HG03139 (cell line): ENCODE measurements at regions not wholly inside any gene's neighbourhood (a gene's known extent, or its start where the extent isn't known, plus 50 kb on each side); places are given as distances from the start of the nearest gene placed in this dataset.
"Not testable (repeated sequence)": the region's sequence is repeated elsewhere in the genome, so short reads cannot be mapped to it uniquely, and the experiment has no call there.

Experiments used
- ATAC-seq: cut with Tn5 transposase; IDR thresholded peaks from one replicate; pipeline ENCODE4 v1.9.1; 2021; ENCODE audit not compliant: unreplicated experiment

- ATAC-seq, result no peak
Observed at GRCh38 chr1:47491341-47491753, 53.5 kb downstream of the FOXD2 start.

DNA sequence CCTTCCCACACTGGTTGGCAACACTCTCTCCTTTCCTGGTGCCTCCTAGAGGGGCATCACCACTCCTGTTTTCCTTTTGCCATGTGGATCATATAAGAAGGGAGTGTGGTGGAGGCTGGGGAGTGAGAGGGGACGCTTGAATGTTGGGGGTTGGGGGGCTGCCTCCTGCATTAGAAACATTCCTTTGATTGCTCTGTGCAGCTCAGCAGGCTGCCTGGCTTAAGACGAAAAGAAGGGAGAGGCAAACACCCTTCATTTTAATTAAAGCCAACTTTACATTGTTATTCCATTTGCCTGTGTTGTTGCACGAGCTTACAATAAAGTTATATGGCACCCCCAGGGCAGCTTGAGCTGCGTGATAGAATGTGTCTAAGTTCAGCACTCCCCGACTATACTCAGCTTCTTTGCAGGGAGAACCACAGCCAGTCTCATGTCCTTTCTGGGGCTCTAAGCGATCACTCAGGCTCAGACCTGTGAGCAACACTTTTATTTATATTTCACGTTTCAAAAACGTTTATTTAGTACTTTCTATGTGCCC lies 57.4 kb downstream of the FOXD2 start:
- no peak for ATAC-seq

DNA sequence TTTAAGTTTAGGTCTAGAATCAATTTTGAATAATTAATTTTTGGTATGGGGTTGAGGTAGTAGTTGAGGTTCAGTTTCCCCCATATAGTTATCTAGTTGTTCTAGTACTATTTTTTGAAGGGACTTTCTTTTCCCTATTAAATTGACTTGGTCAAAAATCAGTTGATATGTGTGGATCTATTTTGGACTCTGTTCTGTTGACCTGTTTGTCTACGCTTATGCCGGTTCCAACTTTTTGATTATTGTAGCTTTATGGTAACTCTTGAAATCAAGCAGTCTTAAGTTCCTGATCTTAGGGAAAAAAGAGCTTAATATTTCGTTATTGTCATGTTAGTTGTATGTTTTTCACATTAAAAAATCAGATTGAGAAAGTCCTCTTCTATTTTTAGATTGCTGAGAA lies 60.7 kb downstream of the FOXD2 start:
- no peak for ATAC-seq

- no peak for ATAC-seq
Observed at GRCh38 chr1:47501069-47501468, 63.2 kb downstream of the FOXD2 start.

GRCh38 chr1:47502746-47503370 lies 65.0 kb downstream of the FOXD2 start:
- ATAC-seq, result no peak

- ATAC-seq, result not testable (repeated sequence)
Observed at GRCh38 chr1:47504840-47505239, 67.0 kb downstream of the FOXD2 start.

- ATAC-seq, result no peak
Observed at GRCh38 chr1:47505267-47505666, 67.4 kb downstream of the FOXD2 start.

GRCh38 chr1:47506053-47506452 lies 68.2 kb downstream of the FOXD2 start:
- ATAC-seq, result no peak

- ATAC-seq, result no peak
Observed at GRCh38 chr1:47507144-47507543, 69.3 kb downstream of the FOXD2 start.

- no peak for ATAC-seq
Observed at GRCh38 chr1:47507881-47508701, 70.2 kb downstream of the FOXD2 start.

DNA sequence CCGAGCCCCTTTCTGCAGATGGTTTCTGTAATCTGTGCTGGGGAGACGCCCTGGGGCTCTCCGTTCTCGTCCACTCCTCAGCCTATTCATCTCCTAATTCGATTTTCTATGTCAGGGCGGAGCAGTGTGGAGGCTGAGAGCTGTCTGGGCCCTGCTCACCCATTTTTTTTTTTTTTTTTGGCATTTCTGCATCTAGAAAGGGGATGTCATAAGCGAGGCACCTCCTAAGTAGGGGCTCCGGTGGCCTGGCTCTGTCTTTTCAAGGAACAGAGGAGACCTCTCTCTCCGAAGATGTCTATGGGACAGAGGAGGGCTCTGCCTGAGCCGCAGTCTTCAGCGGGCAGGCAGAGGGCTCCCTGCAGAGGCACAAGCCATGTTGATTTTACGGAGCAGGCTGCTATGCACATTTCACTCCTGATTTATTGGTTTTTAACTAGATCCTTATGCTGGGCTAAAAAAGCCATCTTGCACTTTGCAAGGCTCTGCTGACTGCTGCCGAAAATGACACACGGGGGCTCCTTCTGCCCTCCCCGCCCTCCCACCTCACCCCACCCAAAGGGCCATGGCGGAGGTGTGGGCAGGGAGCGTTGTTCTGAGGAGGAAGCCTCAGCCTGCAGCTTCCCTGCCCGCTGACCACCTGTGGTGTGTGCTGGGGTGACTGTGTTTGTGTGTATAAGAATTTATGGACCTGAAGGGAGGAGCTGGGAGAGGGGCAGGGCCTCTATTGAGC lies 71.0 kb downstream of the FOXD2 start:
- no peak for ATAC-seq

DNA sequence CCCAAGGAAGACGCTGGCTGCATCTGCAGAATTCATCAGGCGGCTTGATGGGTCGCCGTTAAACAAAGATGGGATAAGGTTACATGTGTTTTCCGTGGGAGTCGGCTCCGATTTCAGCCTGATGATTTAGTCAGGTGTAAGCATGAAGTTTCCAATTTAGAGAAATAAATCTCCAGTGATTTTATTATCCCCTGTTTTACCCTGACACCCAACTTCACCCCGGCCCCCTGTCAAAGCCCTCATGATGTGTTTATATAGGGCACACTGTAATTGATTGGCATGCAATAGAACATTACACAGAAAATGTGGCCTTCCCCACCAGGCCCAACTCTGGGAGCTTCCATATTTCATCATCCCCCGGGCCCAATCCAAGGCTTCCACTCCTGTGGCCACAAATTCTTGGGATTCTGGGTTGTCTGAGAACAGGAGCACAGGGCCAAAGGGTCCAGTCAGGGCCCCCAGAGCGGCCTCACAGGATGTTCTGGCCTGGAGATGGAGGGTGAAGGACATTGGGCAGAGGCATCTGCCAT lies 72.5 kb downstream of the FOXD2 start:
- no peak for ATAC-seq

DNA sequence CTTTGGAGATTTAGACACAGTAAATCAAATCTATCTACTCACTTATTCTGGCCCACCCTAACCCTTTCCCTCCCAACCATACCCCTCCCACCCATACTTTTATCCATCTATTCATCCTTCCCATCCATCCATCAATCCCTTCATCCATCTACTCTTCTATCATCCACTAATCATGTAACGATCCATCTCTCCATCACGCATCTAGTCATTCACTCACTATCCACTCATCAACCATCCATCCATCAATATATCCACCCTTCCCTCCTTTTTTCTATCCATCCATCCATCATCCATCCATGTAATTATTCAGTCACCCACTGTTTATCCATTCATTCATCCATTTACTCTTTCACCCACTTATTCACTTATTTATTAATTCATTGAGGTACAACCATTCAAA lies 74.0 kb downstream of the FOXD2 start:
- ATAC-seq, result no peak

- no peak for ATAC-seq
Observed at GRCh38 chr1:47513393-47513792, 75.5 kb downstream of the FOXD2 start.

DNA sequence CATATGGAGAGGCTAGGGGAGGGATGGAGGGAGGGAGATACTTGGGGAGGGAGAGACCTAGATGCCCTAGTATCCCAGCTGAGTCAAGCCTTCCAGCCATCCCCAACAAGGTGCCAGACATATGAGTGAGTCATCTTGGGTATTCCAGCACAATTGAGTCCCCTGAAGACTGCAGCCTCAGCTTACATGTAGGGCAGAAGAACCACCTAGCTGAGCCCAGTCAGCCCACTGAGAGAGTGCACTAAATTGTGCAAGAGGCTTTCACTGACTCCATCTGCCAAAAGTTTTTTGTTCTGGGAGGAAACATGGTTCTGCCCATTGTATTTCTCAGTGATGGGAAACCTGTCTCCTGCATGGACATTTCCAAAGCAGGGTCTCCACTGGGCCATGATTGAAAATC lies 76.4 kb downstream of the FOXD2 start:
- ATAC-seq, result no peak

- no peak for ATAC-seq
Observed at GRCh38 chr1:47515164-47515789, 77.4 kb downstream of the FOXD2 start.

DNA sequence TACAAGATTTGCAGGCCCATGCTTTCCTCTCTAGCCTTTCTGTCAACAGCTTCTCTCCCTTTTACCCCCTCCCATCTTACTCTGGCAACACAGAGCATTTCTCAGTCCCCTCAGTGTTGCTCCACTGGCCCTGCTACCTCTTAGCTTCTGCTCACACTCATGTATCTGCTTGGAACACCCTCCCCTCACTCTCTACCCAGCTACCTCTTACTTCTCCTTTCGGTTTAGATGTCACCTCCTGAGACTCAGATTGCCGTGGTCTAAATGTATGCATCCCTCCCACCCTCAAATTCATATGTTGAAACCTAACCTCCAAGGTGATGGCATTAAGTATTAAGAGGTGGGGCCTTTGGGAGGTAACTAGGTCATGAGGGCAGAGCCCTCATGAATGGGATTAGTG lies 80.1 kb downstream of the FOXD2 start:
- no peak for ATAC-seq

GRCh38 chr1:47519491-47519890 lies 81.6 kb downstream of the FOXD2 start:
- ATAC-seq, result no peak

- ATAC-seq, result no peak
Observed at GRCh38 chr1:47519971-47520370, 82.1 kb downstream of the FOXD2 start.

- no peak for ATAC-seq
Observed at GRCh38 chr1:47521034-47521881, 83.4 kb downstream of the FOXD2 start.
